K562 (cell line): ENCODE measurements at regions not wholly inside any gene's neighbourhood (a gene's known extent, or its start where the extent isn't known, plus 50 kb on each side); places are given as distances from the start of the nearest gene placed in this dataset.

Source experiments
- ATAC-seq: fragments of 200-7000 bp; cut with Tn5 transposase; 3 replicates; pipeline ENCODE4 v1.9.1; 2020; ENCODE audit warnings: moderate library complexity
- BruUV-seq: library from RNA; stranded (reverse); fragments of 400-500 nt; replicated peaks from 2 replicates; lab custom pipeline; 2021; lab: Mats Ljungman, UMichigan
- CTCF ChIA-PET: fragments of 300-600 bp; formaldehyde crosslinking; extraction: SDS; loops from one replicate; lab custom pipeline; 2021; ENCODE audit warnings: low intra/inter-chr PET ratio; lab: Yijun Ruan, JAX
- POLR2A ChIA-PET: fragments of 300-600, 350-650 bp; sonication (Branson Sonifier 250); formaldehyde crosslinking; extraction: SDS; loops from one replicate; lab custom pipeline; 2021; ENCODE audit warnings: antibody characterized with exemption, inconsistent platforms; lab: Yijun Ruan, JAX
- DNase-seq, 4 experiments: peaks; one replicate each; pipeline versions ENCODE4 v3.0.0 to v3.0.0-alpha.2; 2011 to 2018; ENCODE audit warnings: low spot score in 3 of 4, mixed read lengths in 3 of 4; ENCODE audit errors: extremely low read depth in 1 of 4
- FAIRE-seq: peaks from 2 replicates; lab custom pipeline; 2011; peaks lifted over from hg19 to GRCh38; lab: Jason Lieb, UNC
- H2AFZ ChIP-seq: 2 replicates; pipeline ENCODE4 v1.6.0; 2011; ENCODE audit warnings: low read depth, low read length, control low read depth, inconsistent platforms
- H3K27ac ChIP-seq: fragments of 200-600 bp; 3 replicates; pipeline ENCODE4 v1.8.0; 2011; ENCODE audit warnings: low read depth, mild to moderate bottlenecking, control low read depth, inconsistent platforms, low read length, moderate library complexity, mixed read lengths; ENCODE audit errors: extremely low read depth
- H3K27me3 ChIP-seq, 2 experiments: fragments of 300-600 bp in 1 of 2; 2 replicates in 1 of 2; 3 replicates in 1 of 2; pipeline versions ENCODE4 v1.6.0 to v1.8.0; 2011; ENCODE audit warnings: inconsistent platforms in 2 of 2, low read length in 2 of 2, mild to moderate bottlenecking in 1 of 2, mixed read lengths in 1 of 2, moderate library complexity in 1 of 2; ENCODE audit not compliant: control insufficient read depth in 2 of 2, insufficient read depth in 2 of 2
- H3K36me3 ChIP-seq: fragments of 300-600 bp; 3 replicates; pipeline ENCODE4 v1.8.0; 2011; ENCODE audit warnings: mild to moderate bottlenecking, low read length, inconsistent platforms; ENCODE audit not compliant: control insufficient read depth, insufficient read depth
- H3K4me1 ChIP-seq, 2 experiments: fragments of 200-600 bp in 1 of 2; replicated peaks in 1 of 2; 2 replicates in 1 of 2; 3 replicates in 1 of 2; pipeline versions ENCODE4 v1.5.1 to v1.8.0; 2011; ENCODE audit warnings: inconsistent platforms in 2 of 2, low read length in 2 of 2, mild to moderate bottlenecking in 1 of 2, mixed read lengths in 1 of 2, moderate library complexity in 1 of 2; ENCODE audit not compliant: control insufficient read depth in 2 of 2, insufficient read depth in 2 of 2
- H3K4me2 ChIP-seq: 2 replicates; pipeline ENCODE4 v1.6.1; 2011; ENCODE audit warnings: low read length, control low read depth, inconsistent platforms, mixed read lengths; ENCODE audit not compliant: insufficient read depth
- H3K4me3 ChIP-seq: fragments of 200-600 bp; sonication (generic), shearing (Covaris generic); 2 replicates; pipeline ENCODE4 v1.5.1; 2016; ENCODE audit warnings: control low read depth, inconsistent platforms
- H3K79me2 ChIP-seq: fragments of 200-600 bp; 3 replicates; pipeline ENCODE4 v1.8.0; 2011; ENCODE audit warnings: low read length, inconsistent platforms; ENCODE audit not compliant: control insufficient read depth, insufficient read depth
- H3K9ac ChIP-seq, 2 experiments: 2 replicates each; pipeline versions ENCODE4 v1.6.0 to v1.6.1; 2011; ENCODE audit warnings: low read depth in 2 of 2, low read length in 2 of 2, control low read depth in 1 of 2, inconsistent platforms in 1 of 2, mild to moderate bottlenecking in 1 of 2, mixed read lengths in 1 of 2; ENCODE audit not compliant: insufficient read depth in 1 of 2
- H3K9me1 ChIP-seq: one replicate; pipeline ENCODE4 v1.6.0; 2011; ENCODE audit warnings: inconsistent platforms, mild to moderate bottlenecking, low read length, moderate library complexity; ENCODE audit not compliant: control insufficient read depth, insufficient read depth
- H3K9me3 ChIP-seq: replicated peaks from 2 replicates; pipeline ENCODE4 v1.5.1; 2011; ENCODE audit warnings: low read depth, low read length, inconsistent platforms; ENCODE audit not compliant: control insufficient read depth, insufficient read depth
- H4K20me1 ChIP-seq: replicated peaks from 2 replicates; pipeline ENCODE4 v1.6.1; 2011; ENCODE audit warnings: low read length, inconsistent platforms, mixed read lengths; ENCODE audit not compliant: control insufficient read depth, insufficient read depth
- FOXA3 ChIP-seq, 2 experiments: fragments of 450-650 bp in 1 of 2; sonication (generic) in 1 of 2; formaldehyde crosslinking; IDR thresholded peaks in 1 of 2; conservative IDR thresholded peaks in 1 of 2; 2 replicates each; pipeline versions ENCODE4 v1.4.0 to v1.8.0; 2020 to 2022; ENCODE audit warnings: mild to moderate bottlenecking in 2 of 2, missing genetic modification reagents in 1 of 2
- FOXJ2 ChIP-seq: fragments of 200-800 bp; sonication (Bioruptor generic); IDR thresholded peaks from 2 replicates; pipeline ENCODE4 v1.6.1; 2016; ENCODE audit warnings: missing genetic modification characterization, missing compliant biosample characterization
- HNRNPL ChIP-seq: fragments of 200-400 bp; formaldehyde crosslinking; IDR thresholded peaks from 2 replicates; pipeline ENCODE4 v1.6.1; 2017; ENCODE audit warnings: low read depth, mild to moderate bottlenecking, low read length
- KLF13 ChIP-seq: fragments of 450-650 bp; IDR thresholded peaks from 2 replicates; pipeline ENCODE4 v1.6.1; 2016; ENCODE audit warnings: missing genetic modification characterization, low read depth, mild to moderate bottlenecking, missing compliant biosample characterization, moderate library complexity, borderline replicate concordance
- MXI1 ChIP-seq: IDR thresholded peaks from 2 replicates; pipeline ENCODE4 v1.6.1; 2011; ENCODE audit warnings: low read depth, mild to moderate bottlenecking, improper control_type of control experiment, low read length
- MYC ChIP-seq, 2 experiments: fragments of 250-450 bp in 1 of 2; sonication (Bioruptor Pico) in 1 of 2; IDR thresholded peaks; 2 replicates each; pipeline versions ENCODE4 v1.5.1 to v1.6.1; 2012 to 2021; ENCODE audit warnings: low read depth in 2 of 2, borderline replicate concordance in 1 of 2, improper control_type of control experiment in 1 of 2, low read length in 1 of 2, mild to moderate bottlenecking in 1 of 2, moderate library complexity in 1 of 2
- PRMT5 ChIP-seq: sonication (generic); formaldehyde crosslinking; IDR thresholded peaks from 2 replicates; pipeline ENCODE4 v1.5.0; 2020; ENCODE audit warnings: missing genetic modification reagents
- SIX5 ChIP-seq, 2 experiments: IDR thresholded peaks; 2 replicates each; pipeline ENCODE4 v1.6.1; 2011; ENCODE audit warnings: low read length in 2 of 2, borderline replicate concordance in 1 of 2, low read depth in 1 of 2, mild to moderate bottlenecking in 1 of 2, moderate library complexity in 1 of 2; ENCODE audit not compliant: insufficient read depth in 1 of 2
- SMARCA4 ChIP-seq: fragments of 450-650 bp; IDR thresholded peaks from 2 replicates; pipeline ENCODE4 v1.6.1; 2016
- SP2 ChIP-seq: IDR thresholded peaks from 2 replicates; pipeline ENCODE4 v1.6.1; 2011; ENCODE audit warnings: mild to moderate bottlenecking, low read depth, low read length, moderate library complexity; ENCODE audit not compliant: poor library complexity, severe bottlenecking; ENCODE audit errors: extremely low read depth
- STAT5A ChIP-seq: IDR thresholded peaks from 2 replicates; pipeline ENCODE4 v1.6.1; 2012; ENCODE audit warnings: low read length, inconsistent platforms, borderline replicate concordance
- THRAP3 ChIP-seq: fragments of 450-650 bp; IDR thresholded peaks from 2 replicates; pipeline ENCODE4 v1.6.1; 2016; ENCODE audit warnings: mild to moderate bottlenecking, inconsistent platforms, borderline replicate concordance
- ZFP36 ChIP-seq: fragments of 150-350 bp; IDR thresholded peaks from 2 replicates; pipeline ENCODE4 v1.6.1; 2018; ENCODE audit warnings: low read length, low read depth; ENCODE audit not compliant: partially characterized antibody
- ZNF124 ChIP-seq: sonication (generic); formaldehyde crosslinking; IDR thresholded peaks from 2 replicates; pipeline ENCODE4 v1.8.1; 2022; ENCODE audit warnings: missing genetic modification reagents
- ZNF140 ChIP-seq: fragments of 250-450 bp; sonication (Bioruptor Pico); IDR thresholded peaks from 2 replicates; pipeline ENCODE4 v1.8.0; 2021; ENCODE audit warnings: moderate library complexity, mild to moderate bottlenecking, inconsistent platforms
- ZNF41 ChIP-seq: fragments of 250-450 bp; sonication (Bioruptor Pico); conservative IDR thresholded peaks from 2 replicates; pipeline ENCODE4 v1.4.0; 2020; ENCODE audit warnings: mild to moderate bottlenecking
- ZNF444 ChIP-seq: fragments of 250-450 bp; sonication (Bioruptor Pico); IDR thresholded peaks from 2 replicates; pipeline ENCODE4 v1.4.0; 2020; ENCODE audit warnings: mild to moderate bottlenecking, moderate library complexity
- ZNF766 ChIP-seq: fragments of 200-800 bp; sonication (Bioruptor generic); conservative IDR thresholded peaks from 2 replicates; pipeline ENCODE4 v1.6.1; 2016; ENCODE audit warnings: missing genetic modification characterization, missing compliant biosample characterization
- ZNF785 ChIP-seq: fragments of 250-450 bp; sonication (Bioruptor Pico); IDR thresholded peaks from 2 replicates; pipeline ENCODE4 v1.4.0; 2020; ENCODE audit warnings: mild to moderate bottlenecking
- WGBS: fragments of 100-300 bp; shearing (Covaris generic); methylation state at CpG from one replicate; pipeline ENCODE4 v1.1.6; 2016; ENCODE audit warnings: low coverage, mixed read lengths; ENCODE audit not compliant: insufficient coverage; ENCODE audit errors: missing lambda C conversion rate; 5-methylcytosine and 5-hydroxymethylcytosine counted together
- in situ Hi-C: fragments of 300-500 bp; cut with MboI; formaldehyde crosslinking; loops from 4 replicates; pipeline ENCODE4 v1.15.0; 2018; ENCODE audit warnings: inconsistent platforms, mixed read lengths
- intact Hi-C: fragments of 100-400 bp; cut with micrococcal nuclease; formaldehyde crosslinking; loops from 2 replicates; pipeline ENCODE4 v1.14.2; 2022
- TF ChIP-seq, protein P1 (sequence below): fragments of 250-450 bp; sonication (Bioruptor Pico); IDR thresholded peaks from 2 replicates; pipeline ENCODE4 v1.8.0; 2021; ENCODE audit warnings: mild to moderate bottlenecking, moderate library complexity
- TF ChIP-seq, protein P2 (sequence below): fragments of 450-650 bp; formaldehyde crosslinking; IDR thresholded peaks from 2 replicates; pipeline ENCODE4 v1.4.0; 2022; ENCODE audit warnings: missing genetic modification characterization

DNA sequence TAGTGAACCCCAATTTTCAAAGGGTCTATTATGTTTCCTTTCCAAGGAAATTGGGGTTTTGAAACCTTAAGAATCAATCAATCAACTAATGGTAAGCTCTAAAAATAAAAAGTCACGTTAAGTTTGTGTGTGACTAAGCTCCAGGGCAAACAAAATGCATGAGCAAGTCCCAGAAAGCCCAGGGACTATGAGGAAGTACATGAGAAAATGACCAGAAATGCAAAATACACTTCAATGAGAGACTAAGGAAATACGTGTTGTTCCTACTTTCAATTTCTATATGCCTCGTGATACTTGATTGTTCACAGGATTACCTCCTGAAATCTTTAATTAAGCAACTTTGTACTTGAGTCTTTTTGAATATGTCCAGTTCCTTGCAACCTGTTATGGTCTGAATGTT lies 684.4 kb upstream of the SYT4 start (continued):
- TF ChIP-seq MXI1 (no peak), ZNF444 (CRISPR knock-in tag) (no peak), ZNF766 (CRISPR knock-in tag) (no peak), FOXA3 (CRISPR knock-in tag; conservative IDR thresholded peaks at IDR 0.05 in 1 of 2, IDR thresholded peaks at IDR 0.05 in 1 of 2) (no peak), SIX5 (IDR thresholded peaks at IDR 0.05; ENCODE audit: borderline replicate concordance in 1 of 2, insufficient read depth in 1 of 2, low read depth in 1 of 2, low read length in 2 of 2) (no peak), HNRNPL (no peak)
- TF ChIP-seq, protein P1, sequence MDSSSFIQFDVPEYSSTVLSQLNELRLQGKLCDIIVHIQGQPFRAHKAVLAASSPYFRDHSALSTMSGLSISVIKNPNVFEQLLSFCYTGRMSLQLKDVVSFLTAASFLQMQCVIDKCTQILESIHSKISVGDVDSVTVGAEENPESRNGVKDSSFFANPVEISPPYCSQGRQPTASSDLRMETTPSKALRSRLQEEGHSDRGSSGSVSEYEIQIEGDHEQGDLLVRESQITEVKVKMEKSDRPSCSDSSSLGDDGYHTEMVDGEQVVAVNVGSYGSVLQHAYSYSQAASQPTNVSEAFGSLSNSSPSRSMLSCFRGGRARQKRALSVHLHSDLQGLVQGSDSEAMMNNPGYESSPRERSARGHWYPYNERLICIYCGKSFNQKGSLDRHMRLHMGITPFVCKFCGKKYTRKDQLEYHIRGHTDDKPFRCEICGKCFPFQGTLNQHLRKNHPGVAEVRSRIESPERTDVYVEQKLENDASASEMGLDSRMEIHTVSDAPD (CRISPR knock-in tag), result no peak

DNA sequence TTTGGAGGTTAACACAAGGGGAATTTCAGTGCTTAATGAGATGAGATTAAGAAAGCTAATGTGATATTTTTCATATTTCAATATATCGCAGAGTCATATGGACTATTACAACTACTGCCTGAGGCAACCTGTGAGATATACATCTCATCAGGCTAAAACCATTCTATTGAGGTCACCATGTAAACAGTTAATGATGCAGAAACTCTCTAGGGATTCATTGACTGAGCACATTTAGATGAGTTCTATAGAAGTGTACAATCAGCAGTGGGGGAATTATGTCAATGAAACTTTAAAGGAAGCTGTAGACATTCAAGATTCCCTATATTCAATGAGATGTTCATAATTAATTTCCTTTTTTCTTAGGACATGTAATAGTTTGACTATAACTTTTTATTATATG lies 687.4 kb upstream of the SYT4 start:
- ChIA-PET POLR2A (no interaction called here), CTCF (no interaction called here)
- Histone ChIP-seq H3K4me3 (no peak overlapping the region), H3K27me3 (no peaks in the 10 kb centered on the region), H3K79me2 (no peaks in the 10 kb centered on the region), H3K27ac (no peak overlapping the region), H4K20me1 (no peaks in the 10 kb centered on the region), H3K9ac (no peak overlapping the region), H3K36me3 (no peaks in the 10 kb centered on the region), H3K9me3 (no peaks in the 10 kb centered on the region), H3K9me1 (no peaks in the 10 kb centered on the region), H3K4me2 (no peak overlapping the region), H3K4me1 (no peaks in the 10 kb centered on the region), H2AFZ (no peak overlapping the region)
- TF ChIP-seq, protein P2, sequence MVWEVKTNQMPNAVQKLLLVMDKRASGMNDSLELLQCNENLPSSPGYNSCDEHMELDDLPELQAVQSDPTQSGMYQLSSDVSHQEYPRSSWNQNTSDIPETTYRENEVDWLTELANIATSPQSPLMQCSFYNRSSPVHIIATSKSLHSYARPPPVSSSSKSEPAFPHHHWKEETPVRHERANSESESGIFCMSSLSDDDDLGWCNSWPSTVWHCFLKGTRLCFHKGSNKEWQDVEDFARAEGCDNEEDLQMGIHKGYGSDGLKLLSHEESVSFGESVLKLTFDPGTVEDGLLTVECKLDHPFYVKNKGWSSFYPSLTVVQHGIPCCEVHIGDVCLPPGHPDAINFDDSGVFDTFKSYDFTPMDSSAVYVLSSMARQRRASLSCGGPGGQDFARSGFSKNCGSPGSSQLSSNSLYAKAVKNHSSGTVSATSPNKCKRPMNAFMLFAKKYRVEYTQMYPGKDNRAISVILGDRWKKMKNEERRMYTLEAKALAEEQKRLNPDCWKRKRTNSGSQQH, result no peak
- no peak for TF ChIP-seq MYC (IDR thresholded peaks at IDR 0.05; ENCODE audit: low read depth, low read length)
- no peak for TF ChIP-seq MYC (CRISPR knock-in tag; IDR thresholded peaks at IDR 0.05; ENCODE audit: borderline replicate concordance, low read depth)
- TF ChIP-seq SMARCA4, result no peak
- TF ChIP-seq ZNF41, result no peak
- TF ChIP-seq PRMT5 (CRISPR knock-in tag), result no peak
- no peak for TF ChIP-seq ZNF124
- TF ChIP-seq THRAP3, result no peak
- TF ChIP-seq ZNF785 (CRISPR knock-in tag), result no peak
- TF ChIP-seq ZFP36, result no peak
- no peak for TF ChIP-seq KLF13 (tag)
- TF ChIP-seq ZNF140, result no peak
- TF ChIP-seq SP2, result no peak
- no peak for TF ChIP-seq FOXJ2 (tag)
- TF ChIP-seq STAT5A, result no peak
- no peak for ATAC-seq
- in situ Hi-C loops (no loop called here), intact Hi-C loops (no loop called here)
- FAIRE-seq, result no peak
- 0% methylated on average over 1 of the region's 1 CpG for WGBS
- BruUV-seq, result no TSS peak
- no peak for DNase-seq
